GM10248 (cell line): ENCODE measurements at regions not wholly inside any gene's neighbourhood (a gene's known extent, or its start where the extent isn't known, plus 50 kb on each side); places are given as distances from the start of the nearest gene placed in this dataset.

Experiments used
- CTCF ChIA-PET: fragments of 300-600 bp; sonication (Branson Sonifier 250); formaldehyde crosslinking; extraction: SDS; loops from one replicate; lab custom pipeline; 2021; ENCODE audit warnings: antibody characterized with exemption; lab: Yijun Ruan, JAX
- POLR2A ChIA-PET: fragments of 350-650 bp; sonication (Branson Sonifier 250); formaldehyde crosslinking; extraction: SDS; loops from one replicate; lab custom pipeline; 2020; ENCODE audit warnings: antibody characterized with exemption; lab: Yijun Ruan, JAX
- DNase-seq: peaks from one replicate; pipeline ENCODE4 v3.0.0; 2012; ENCODE audit errors: extremely low spot score
- CTCF ChIP-seq: IDR thresholded peaks from 2 replicates; pipeline ENCODE4 v1.5.1; 2012; ENCODE audit warnings: mild to moderate bottlenecking, low read depth; ENCODE audit errors: extremely low read depth, missing control alignments, control extremely low read depth

- no peak for TF ChIP-seq CTCF
- ChIA-PET CTCF (interaction anchor here (0.9 kb wide), 1 partner anchor 20 kb away, joined by 3 read pairs; no protein-coding TSS in a partner anchor), POLR2A (no interaction called here)
- no peak for DNase-seq
Observed at GRCh38 chr11:97349201-97349600, 959.4 kb downstream of the JRKL start.

- ChIA-PET POLR2A (no interaction called here), CTCF (no interaction called here)
- DNase-seq: no peak
- TF ChIP-seq CTCF: no peak
Observed at GRCh38 chr11:97351939-97352338, 962.1 kb downstream of the JRKL start.

- TF ChIP-seq CTCF: no peak
- DNase-seq: no peak
- CTCF ChIA-PET: no interaction called here
- POLR2A ChIA-PET: no interaction called here
Observed at GRCh38 chr11:97354026-97354425, 964.2 kb downstream of the JRKL start.

GRCh38 chr11:97354576-97354975 lies 964.8 kb downstream of the JRKL start:
- ChIA-PET POLR2A (no interaction called here), CTCF (no interaction called here)
- TF ChIP-seq CTCF: no peak
- DNase-seq: no peak

- ChIA-PET CTCF (no interaction called here), POLR2A (no interaction called here)
- no peak for DNase-seq
- TF ChIP-seq CTCF: no peak
Observed at GRCh38 chr11:97355230-97355629, 965.4 kb downstream of the JRKL start.

GRCh38 chr11:97356144-97356543 lies 966.3 kb downstream of the JRKL start:
- ChIA-PET CTCF (no interaction called here), POLR2A (no interaction called here)
- DNase-seq: no peak
- TF ChIP-seq CTCF: no peak

- ChIA-PET CTCF (no interaction called here), POLR2A (no interaction called here)
- TF ChIP-seq CTCF: no peak
- DNase-seq: no peak
Observed at GRCh38 chr11:97359016-97359415, 969.2 kb downstream of the JRKL start.
